ENCODE measurements at regions not wholly inside any gene's neighbourhood (a gene's known extent, or its start where the extent isn't known, plus 50 kb on each side); places are given as distances from the start of the nearest gene placed in this dataset.
"Not testable (repeated sequence)": the region's sequence is repeated elsewhere in the genome, so short reads cannot be mapped to it uniquely, and the experiment has no call there.

GRCh38 chr5:7305000-7305674 is 90.8 kb upstream of the ADCY2 start:
- DNase-seq, result not testable (repeated sequence)

- not testable (repeated sequence) for DNase-seq
Measured at GRCh38 chr5:7306556-7306955, 89.4 kb upstream of the ADCY2 start.

GRCh38 chr5:7307709-7308108 is 88.2 kb upstream of the ADCY2 start:
- not testable (repeated sequence) for DNase-seq

- DNase-seq, result not testable (repeated sequence)
Measured at GRCh38 chr5:7309715-7310114, 86.2 kb upstream of the ADCY2 start.

- not testable (repeated sequence) for DNase-seq
Measured at GRCh38 chr5:7310656-7311055, 85.3 kb upstream of the ADCY2 start.

- no peak for DNase-seq
Measured at GRCh38 chr5:7315118-7315517, 80.8 kb upstream of the ADCY2 start.

GRCh38 chr5:7317751-7318150 is 78.2 kb upstream of the ADCY2 start:
- DNase-seq, result no peak

- no peak for DNase-seq
Measured at GRCh38 chr5:7320701-7321301, 75.1 kb upstream of the ADCY2 start.

- no peak for DNase-seq
Measured at GRCh38 chr5:7321724-7322123, 74.2 kb upstream of the ADCY2 start.

- DNase-seq, result no peak
Measured at GRCh38 chr5:7324919-7325318, 71.0 kb upstream of the ADCY2 start.

GRCh38 chr5:7325975-7326913 is 69.7 kb upstream of the ADCY2 start:
- DNase-seq, result no peak

- no peak for DNase-seq
Measured at GRCh38 chr5:7329141-7329540, 66.8 kb upstream of the ADCY2 start.

- DNase-seq, result no peak
Measured at GRCh38 chr5:7329712-7330111, 66.2 kb upstream of the ADCY2 start.

GRCh38 chr5:7330256-7330655 is 65.7 kb upstream of the ADCY2 start:
- DNase-seq, result no peak

- DNase-seq, result no peak
Measured at GRCh38 chr5:7331131-7331530, 64.8 kb upstream of the ADCY2 start.
